Effector memory CD8-positive, alpha-beta T cell (primary cell): ENCODE measurements at regions not wholly inside any gene's neighbourhood (a gene's known extent, or its start where the extent isn't known, plus 50 kb on each side); places are given as distances from the start of the nearest gene placed in this dataset.
"Not testable (repeated sequence)": the region's sequence is repeated elsewhere in the genome, so short reads cannot be mapped to it uniquely, and the experiment has no call there.

Experiments used
- ATAC-seq: fragments of 150-1000 bp; cut with Tn5 transposase; replicated peaks from 2 replicates; pipeline ENCODE4 v1.10.0; 2021; ENCODE audit warnings: mild to moderate bottlenecking, moderate library complexity
- DNase-seq, 3 experiments: peaks; one replicate each; pipeline ENCODE4 v3.0.0; 2021
- H3K27ac Mint-ChIP-seq, 2 donors: one replicate each; pipeline ENCODE4 v1.8.0; 2022; ENCODE audit warnings: mild to moderate bottlenecking in 2 of 2, mixed read lengths in 2 of 2, moderate library complexity in 2 of 2
- H3K27me3 Mint-ChIP-seq, 2 donors: one replicate each; pipeline ENCODE4 v1.8.0; 2022; ENCODE audit warnings: mixed read lengths in 2 of 2
- H3K36me3 Mint-ChIP-seq: one replicate; pipeline ENCODE4 v1.8.0; 2022; ENCODE audit warnings: mild to moderate bottlenecking, moderate library complexity, mixed read lengths; ENCODE audit not compliant: insufficient read depth
- H3K4me1 Mint-ChIP-seq, 2 donors: one replicate each; pipeline ENCODE4 v1.8.0; 2022; ENCODE audit warnings: low read depth in 2 of 2, mixed read lengths in 2 of 2
- H3K4me3 Mint-ChIP-seq, 2 donors: one replicate each; pipeline ENCODE4 v1.8.0; 2022; ENCODE audit warnings: mild to moderate bottlenecking in 2 of 2, mixed read lengths in 2 of 2, moderate library complexity in 2 of 2
- H3K9me3 Mint-ChIP-seq, 2 donors: one replicate each; pipeline ENCODE4 v1.8.0; 2022; ENCODE audit warnings: mixed read lengths in 2 of 2

GRCh38 chr6:88520445-88520844 lies 354.3 kb upstream of the CNR1 start:
- H3K9me3 Mint-ChIP-seq: peaks cover 0 to 8% of the 10 kb centered on the region in 2 donors
- H3K27me3 Mint-ChIP-seq: peaks cover 12 to 18% of the 10 kb centered on the region in 2 donors
- no peak for ATAC-seq
- H3K4me1 Mint-ChIP-seq: no peaks in the 10 kb centered on the region
- H3K27ac Mint-ChIP-seq: no peak overlapping the region
- H3K36me3 Mint-ChIP-seq: no peaks in the 10 kb centered on the region
- no peak for DNase-seq
- no peak overlapping the region for H3K4me3 Mint-ChIP-seq

- Mint-ChIP-seq H3K4me1 (no peaks in the 10 kb centered on the region), H3K36me3 (no peaks in the 10 kb centered on the region), H3K4me3 (no peak overlapping the region), H3K9me3 (peaks cover 0 to 8% of the 10 kb centered on the region in 2 donors), H3K27me3 (peaks cover 15 to 22% of the 10 kb centered on the region in 2 donors), H3K27ac (no peak overlapping the region)
- ATAC-seq: no peak
- no peak for DNase-seq
Observed at GRCh38 chr6:88520017-88520338, 353.8 kb upstream of the CNR1 start.

DNA sequence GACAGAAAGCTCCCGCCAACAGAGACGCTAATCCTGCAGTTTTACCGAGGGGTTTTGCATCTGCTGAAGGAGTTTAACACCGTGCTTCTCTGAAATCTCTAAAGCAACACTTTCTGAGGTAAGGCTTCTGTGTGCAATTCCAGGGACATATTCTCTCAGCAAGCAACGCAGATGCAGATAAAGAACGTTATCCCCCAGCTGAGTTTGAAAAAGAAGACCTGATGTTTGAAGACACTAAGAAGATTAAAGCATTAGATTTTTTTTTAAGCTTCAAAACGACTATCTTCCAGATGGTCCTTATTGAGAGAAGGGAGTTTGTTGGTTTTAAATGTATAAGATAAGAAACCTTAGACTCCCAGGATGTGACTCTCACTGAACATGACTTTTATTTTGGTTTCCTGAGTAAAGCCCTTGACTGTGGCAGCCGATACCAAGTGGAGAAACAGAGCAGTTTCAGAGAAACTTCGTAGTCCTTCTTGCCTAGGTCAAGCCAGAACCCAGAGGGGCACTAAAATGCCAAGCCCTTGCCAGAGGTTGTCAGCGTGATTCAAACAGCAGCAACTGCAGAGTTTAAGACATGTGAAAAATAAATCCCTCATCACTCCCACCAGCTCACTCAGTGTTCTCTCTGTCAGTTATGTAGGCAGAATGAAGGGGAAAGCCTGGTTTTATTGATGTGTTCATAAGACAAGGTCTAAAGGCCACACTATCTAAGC lies 353.3 kb upstream of the CNR1 start:
- no peak overlapping the region for H3K27ac Mint-ChIP-seq
- no peaks in the 10 kb centered on the region for H3K4me1 Mint-ChIP-seq
- peaks cover 15 to 22% of the 10 kb centered on the region in 2 donors for H3K27me3 Mint-ChIP-seq
- no peaks in the 10 kb centered on the region for H3K36me3 Mint-ChIP-seq
- peaks cover 0 to 8% of the 10 kb centered on the region in 2 donors for H3K9me3 Mint-ChIP-seq
- no peak for DNase-seq
- no peak overlapping the region for H3K4me3 Mint-ChIP-seq
- ATAC-seq: no peak

DNA sequence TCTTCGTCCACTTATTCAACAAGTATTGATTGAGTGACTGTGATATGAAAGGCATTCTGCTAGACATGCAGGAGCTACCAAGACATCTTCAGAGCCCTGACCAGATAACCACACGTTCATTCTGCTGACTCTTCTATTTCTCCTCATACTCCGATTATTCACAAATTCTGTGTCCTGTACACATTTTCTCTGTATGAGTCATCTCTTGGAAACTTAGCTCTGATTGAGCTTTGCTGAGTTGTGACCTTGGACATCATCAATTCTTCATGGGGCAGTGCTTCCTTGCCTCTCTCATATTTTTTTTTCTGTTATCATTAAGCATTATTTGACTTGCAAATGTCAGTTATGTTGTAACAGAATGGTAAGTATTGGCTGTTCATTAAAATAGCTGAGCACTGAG lies 351.6 kb upstream of the CNR1 start:
- no peaks in the 10 kb centered on the region for H3K4me1 Mint-ChIP-seq

GRCh38 chr6:88513920-88514319 lies 347.8 kb upstream of the CNR1 start:
- H3K4me1 Mint-ChIP-seq: no peaks in the 10 kb centered on the region
- H3K4me3 Mint-ChIP-seq: no peak overlapping the region
- no peak overlapping the region for H3K27ac Mint-ChIP-seq
- H3K27me3 Mint-ChIP-seq: peaks cover 15 to 27% of the 10 kb centered on the region in 2 donors
- ATAC-seq: no peak
- H3K9me3 Mint-ChIP-seq: no peaks in the 10 kb centered on the region
- no peak for DNase-seq
- no peaks in the 10 kb centered on the region for H3K36me3 Mint-ChIP-seq

More for the DNA sequence above, 351.6 kb upstream of the CNR1 start:
- no peak for DNase-seq
- H3K36me3 Mint-ChIP-seq: no peaks in the 10 kb centered on the region
- no peak for ATAC-seq
- peaks cover 15 to 22% of the 10 kb centered on the region in 2 donors for H3K27me3 Mint-ChIP-seq
- H3K27ac Mint-ChIP-seq: no peak overlapping the region
- peaks cover 0 to 8% of the 10 kb centered on the region in 2 donors for H3K9me3 Mint-ChIP-seq
- no peak overlapping the region for H3K4me3 Mint-ChIP-seq

GRCh38 chr6:88513471-88513870 lies 347.3 kb upstream of the CNR1 start:
- Mint-ChIP-seq H3K4me3 (no peak overlapping the region), H3K27me3 (peaks cover 15 to 27% of the 10 kb centered on the region in 2 donors), H3K4me1 (no peaks in the 10 kb centered on the region), H3K9me3 (no peaks in the 10 kb centered on the region), H3K36me3 (no peaks in the 10 kb centered on the region), H3K27ac (no peak overlapping the region)
- DNase-seq (no peak), ATAC-seq (no peak)

- Mint-ChIP-seq H3K27me3 (peaks cover 15 to 26% of the 10 kb centered on the region in 2 donors), H3K4me1 (no peaks in the 10 kb centered on the region), H3K36me3 (no peaks in the 10 kb centered on the region), H3K27ac (no peak overlapping the region), H3K9me3 (no peaks in the 10 kb centered on the region), H3K4me3 (no peak overlapping the region)
- no peak for DNase-seq
- no peak for ATAC-seq
Observed at GRCh38 chr6:88512951-88513350, 346.8 kb upstream of the CNR1 start.

GRCh38 chr6:88502391-88502790 lies 336.2 kb upstream of the CNR1 start:
- Mint-ChIP-seq H3K4me1 (no peaks in the 10 kb centered on the region), H3K9me3 (no peaks in the 10 kb centered on the region), H3K36me3 (no peaks in the 10 kb centered on the region), H3K27me3 (peaks cover 23 to 33% of the 10 kb centered on the region in 2 donors), H3K4me3 (no peak overlapping the region), H3K27ac (no peak overlapping the region)
- ATAC-seq (no peak), DNase-seq (no peak)

DNA sequence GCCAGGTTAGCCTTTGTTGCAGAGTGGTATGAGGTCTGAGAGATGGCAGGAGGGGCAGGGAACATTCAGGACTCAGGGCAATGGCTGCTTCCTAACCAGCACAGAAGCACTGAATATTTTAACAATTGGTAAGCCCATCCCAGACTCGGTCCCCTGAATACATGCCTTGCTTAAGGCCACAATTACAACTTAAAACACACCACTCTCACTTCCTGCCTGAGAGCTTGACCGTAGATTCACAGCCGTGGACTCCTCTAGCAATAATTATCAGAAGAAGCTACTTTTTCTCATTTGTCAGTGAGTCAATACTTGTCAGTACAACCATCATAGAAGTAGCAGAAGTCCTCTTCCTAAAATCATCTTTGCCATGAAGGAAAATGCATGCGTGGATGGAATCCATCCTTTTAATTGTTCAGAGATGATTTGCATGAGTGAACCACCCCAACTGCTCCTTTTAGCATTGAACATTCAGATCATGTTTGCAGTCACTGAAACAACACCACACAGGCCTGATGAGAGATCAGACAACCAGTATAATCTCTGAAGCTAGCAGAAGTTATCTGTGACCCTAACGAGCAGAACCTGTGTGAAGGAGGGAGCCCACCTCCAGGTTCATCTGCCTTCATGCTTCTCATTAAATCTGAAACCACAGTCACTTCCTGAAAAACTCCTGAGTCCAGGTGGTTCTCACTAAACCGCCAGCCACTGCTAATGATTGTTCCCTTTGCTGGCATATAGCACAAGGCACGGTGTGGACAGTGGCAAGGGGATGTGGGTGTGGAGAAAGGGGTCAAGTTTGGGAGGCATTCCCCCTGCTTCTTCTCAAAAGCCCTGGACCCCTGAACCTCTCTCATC lies 333.9 kb upstream of the CNR1 start:
- no peak overlapping the region for H3K4me3 Mint-ChIP-seq

DNA sequence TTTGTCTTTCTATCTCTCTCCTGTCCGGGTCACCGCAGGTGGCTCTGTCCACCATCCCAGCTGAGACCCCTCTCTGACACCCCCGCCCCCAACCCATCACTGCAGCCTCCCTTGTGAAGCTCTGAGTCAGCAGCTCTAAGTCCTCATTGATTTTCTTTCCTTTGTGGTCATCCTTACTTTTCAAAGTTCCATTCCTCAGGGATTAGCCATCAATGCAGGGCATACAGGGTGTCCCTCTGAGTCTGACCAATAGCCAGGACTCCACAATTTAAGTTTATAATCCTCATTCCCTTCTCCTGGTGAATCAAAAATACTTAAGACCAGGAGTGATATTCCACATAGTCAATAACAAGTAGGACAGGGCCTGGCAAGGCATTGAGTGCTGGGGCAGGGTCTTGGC lies 333.3 kb upstream of the CNR1 start:
- H3K27me3 Mint-ChIP-seq: peaks cover 25 to 39% of the 10 kb centered on the region in 2 donors
- no peaks in the 10 kb centered on the region for H3K4me1 Mint-ChIP-seq
- DNase-seq (no peak), ATAC-seq (no peak)
- no peaks in the 10 kb centered on the region for H3K9me3 Mint-ChIP-seq
- H3K4me3 Mint-ChIP-seq: no peak overlapping the region
- H3K36me3 Mint-ChIP-seq: no peaks in the 10 kb centered on the region
- no peak overlapping the region for H3K27ac Mint-ChIP-seq

More for the DNA sequence above, 333.9 kb upstream of the CNR1 start:
- H3K27ac Mint-ChIP-seq: no peak overlapping the region
- no peak for ATAC-seq
- no peaks in the 10 kb centered on the region for H3K4me1 Mint-ChIP-seq
- H3K27me3 Mint-ChIP-seq: peaks cover 23 to 33% of the 10 kb centered on the region in 2 donors
- DNase-seq: no peak
- H3K9me3 Mint-ChIP-seq: no peaks in the 10 kb centered on the region
- H3K36me3 Mint-ChIP-seq: no peaks in the 10 kb centered on the region

DNA sequence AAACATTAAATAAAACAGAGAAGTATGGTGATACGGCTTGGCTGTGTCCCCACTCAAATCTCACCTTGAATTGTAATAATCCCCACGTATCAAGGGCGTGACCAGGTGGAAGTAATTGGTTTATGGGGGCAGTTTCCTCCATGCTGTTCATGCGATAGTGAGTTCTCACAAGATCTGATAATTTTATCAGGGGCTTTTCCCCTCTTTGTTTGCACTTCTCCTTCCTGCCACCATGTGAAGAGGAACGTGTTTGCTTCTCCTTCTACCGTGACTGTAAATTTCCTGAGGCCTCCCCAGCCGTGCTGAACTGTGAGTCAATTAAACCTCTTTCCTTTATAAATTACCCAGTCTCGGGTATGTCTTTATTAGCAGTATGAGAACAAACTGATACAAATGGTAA lies 331.3 kb upstream of the CNR1 start:
- not testable (repeated sequence) for H3K4me3 Mint-ChIP-seq, ATAC-seq, H3K9me3 Mint-ChIP-seq, DNase-seq, H3K4me1 Mint-ChIP-seq, H3K36me3 Mint-ChIP-seq, H3K27ac Mint-ChIP-seq
- peaks cover 38 to 50% of the 10 kb centered on the region in 2 donors for H3K27me3 Mint-ChIP-seq

DNA sequence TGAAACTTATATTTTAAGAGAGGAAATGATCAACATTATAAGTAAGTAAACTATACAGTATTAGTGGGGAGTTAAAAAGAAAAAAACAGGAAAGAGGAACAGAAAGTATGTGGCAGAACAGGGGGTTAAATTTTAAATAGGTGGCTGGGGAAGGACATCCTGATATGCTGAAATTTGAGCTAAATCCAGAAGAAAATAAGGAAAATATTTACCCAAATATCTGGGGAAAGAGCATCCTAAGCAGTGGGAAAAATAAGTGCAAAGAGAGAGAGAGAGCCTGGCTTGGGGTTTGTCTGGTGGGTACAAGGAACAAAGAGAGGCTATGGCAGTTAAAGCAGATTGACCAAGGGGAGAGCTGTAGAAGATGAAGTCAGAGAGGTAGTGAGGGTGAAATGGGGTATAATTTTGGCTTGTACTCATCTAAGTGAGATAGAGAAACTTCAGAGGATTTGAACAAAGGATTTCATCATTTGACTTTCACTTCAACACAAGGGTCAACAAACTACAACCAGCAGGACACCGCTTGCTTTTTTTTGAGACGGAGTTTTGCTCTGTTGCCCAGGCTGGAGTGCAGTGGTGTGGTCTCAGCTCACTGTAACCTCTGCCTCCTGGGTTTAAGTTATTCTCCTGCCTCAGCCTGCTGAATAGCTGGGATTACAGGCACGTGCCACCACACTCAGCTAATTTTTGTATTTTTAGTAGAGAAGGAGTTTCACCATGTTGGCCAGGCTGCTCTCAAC lies 328.4 kb upstream of the CNR1 start:
- ATAC-seq: no peak
- Mint-ChIP-seq H3K36me3 (no peaks in the 10 kb centered on the region), H3K9me3 (no peaks in the 10 kb centered on the region), H3K27me3 (peaks cover 25 to 39% of the 10 kb centered on the region in 2 donors), H3K4me1 (no peaks in the 10 kb centered on the region), H3K4me3 (no peak overlapping the region), H3K27ac (no peak overlapping the region)
- no peak for DNase-seq

GRCh38 chr6:88493717-88494116 lies 327.6 kb upstream of the CNR1 start:
- DNase-seq: no peak
- Mint-ChIP-seq H3K4me3 (no peak overlapping the region), H3K36me3 (no peaks in the 10 kb centered on the region), H3K27ac (no peak overlapping the region), H3K9me3 (no peaks in the 10 kb centered on the region), H3K4me1 (no peaks in the 10 kb centered on the region), H3K27me3 (peaks cover 17 to 36% of the 10 kb centered on the region in 2 donors)
- ATAC-seq: no peak
